Retinal pigment epithelial cell (primary cell): ENCODE measurements at regions not wholly inside any gene's neighbourhood (a gene's known extent, or its start where the extent isn't known, plus 50 kb on each side); places are given as distances from the start of the nearest gene placed in this dataset.

Source experiments
- DNase-seq: peaks from one replicate; pipeline ENCODE4 v3.0.0-alpha.2; 2010; ENCODE audit warnings: low read depth
- H3K4me3 ChIP-seq: 2 replicates; pipeline ENCODE4 v1.5.1; 2011; ENCODE audit warnings: mild to moderate bottlenecking, low read length, control low read depth, moderate library complexity
- TF ChIP-seq, protein P1 (sequence below): conservative IDR thresholded peaks from 2 replicates; pipeline ENCODE4 v1.5.1; 2011; ENCODE audit warnings: low read depth, low read length, control low read depth, inconsistent platforms

DNA sequence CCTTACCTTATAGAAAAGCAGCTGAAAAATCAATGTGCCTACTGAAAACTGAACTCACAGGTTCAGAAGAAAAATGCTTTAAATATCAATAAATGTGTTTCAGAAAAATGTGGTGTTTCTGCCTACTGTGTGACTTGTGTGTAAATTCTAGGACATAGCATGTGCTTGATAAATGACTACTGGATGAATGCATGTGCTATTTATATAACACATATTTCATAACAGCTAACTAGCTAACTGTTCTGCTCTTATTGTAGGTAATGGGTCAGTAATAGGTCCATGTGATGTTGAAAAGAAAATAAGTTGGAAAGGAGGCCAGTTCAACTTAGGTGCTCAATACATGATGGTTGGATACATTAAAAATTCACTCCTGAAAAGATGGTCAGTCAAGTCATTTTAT is 993.0 kb upstream of the LCORL start:
- TF ChIP-seq, protein P1, sequence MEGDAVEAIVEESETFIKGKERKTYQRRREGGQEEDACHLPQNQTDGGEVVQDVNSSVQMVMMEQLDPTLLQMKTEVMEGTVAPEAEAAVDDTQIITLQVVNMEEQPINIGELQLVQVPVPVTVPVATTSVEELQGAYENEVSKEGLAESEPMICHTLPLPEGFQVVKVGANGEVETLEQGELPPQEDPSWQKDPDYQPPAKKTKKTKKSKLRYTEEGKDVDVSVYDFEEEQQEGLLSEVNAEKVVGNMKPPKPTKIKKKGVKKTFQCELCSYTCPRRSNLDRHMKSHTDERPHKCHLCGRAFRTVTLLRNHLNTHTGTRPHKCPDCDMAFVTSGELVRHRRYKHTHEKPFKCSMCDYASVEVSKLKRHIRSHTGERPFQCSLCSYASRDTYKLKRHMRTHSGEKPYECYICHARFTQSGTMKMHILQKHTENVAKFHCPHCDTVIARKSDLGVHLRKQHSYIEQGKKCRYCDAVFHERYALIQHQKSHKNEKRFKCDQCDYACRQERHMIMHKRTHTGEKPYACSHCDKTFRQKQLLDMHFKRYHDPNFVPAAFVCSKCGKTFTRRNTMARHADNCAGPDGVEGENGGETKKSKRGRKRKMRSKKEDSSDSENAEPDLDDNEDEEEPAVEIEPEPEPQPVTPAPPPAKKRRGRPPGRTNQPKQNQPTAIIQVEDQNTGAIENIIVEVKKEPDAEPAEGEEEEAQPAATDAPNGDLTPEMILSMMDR: no peak
- no peak for DNase-seq
- H3K4me3 ChIP-seq: no peak overlapping the region

DNA sequence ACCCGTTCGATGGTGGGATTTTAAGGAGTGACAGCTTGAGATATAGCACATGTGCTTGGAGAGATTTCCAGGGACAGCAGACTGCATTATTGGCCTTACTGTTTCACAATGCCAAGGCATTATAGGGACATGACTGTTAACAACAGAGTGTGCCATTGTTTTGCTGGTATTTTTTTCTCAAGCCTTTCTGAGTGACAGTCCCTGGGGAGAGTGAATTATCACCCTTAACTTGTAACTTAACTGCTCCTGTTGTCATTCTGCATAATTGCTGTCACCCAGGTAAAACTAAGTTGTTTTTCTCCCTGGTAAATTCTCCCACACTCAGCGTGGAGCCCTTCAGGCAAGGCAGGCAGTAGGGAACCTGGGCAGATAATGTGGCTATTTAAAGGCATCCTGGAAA is 989.2 kb upstream of the LCORL start:
- TF ChIP-seq, protein P1: no peak
- DNase-seq: no peak
- no peak overlapping the region for H3K4me3 ChIP-seq

DNA sequence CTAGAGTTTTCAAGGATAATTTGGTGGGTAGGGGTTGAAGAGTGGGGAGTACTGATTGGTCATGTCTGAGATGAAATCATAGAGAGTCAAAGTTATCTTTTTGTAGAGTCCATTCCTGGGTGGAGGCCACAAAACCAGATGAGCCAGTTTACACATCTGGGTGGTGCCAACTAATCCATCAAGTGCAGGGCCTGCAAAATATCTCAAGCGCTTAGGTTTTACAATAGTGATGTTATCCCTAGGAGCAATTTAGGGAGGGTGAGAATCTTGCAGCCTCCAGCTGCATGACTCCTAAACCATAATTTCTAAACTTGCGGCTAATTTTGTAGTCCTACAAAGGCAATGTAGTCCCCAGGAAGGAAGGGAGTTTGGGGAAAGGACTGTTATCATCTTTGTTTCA is 988.3 kb upstream of the LCORL start:
- no peak for DNase-seq
- TF ChIP-seq, protein P1: no peak
- H3K4me3 ChIP-seq: no peak overlapping the region

DNA sequence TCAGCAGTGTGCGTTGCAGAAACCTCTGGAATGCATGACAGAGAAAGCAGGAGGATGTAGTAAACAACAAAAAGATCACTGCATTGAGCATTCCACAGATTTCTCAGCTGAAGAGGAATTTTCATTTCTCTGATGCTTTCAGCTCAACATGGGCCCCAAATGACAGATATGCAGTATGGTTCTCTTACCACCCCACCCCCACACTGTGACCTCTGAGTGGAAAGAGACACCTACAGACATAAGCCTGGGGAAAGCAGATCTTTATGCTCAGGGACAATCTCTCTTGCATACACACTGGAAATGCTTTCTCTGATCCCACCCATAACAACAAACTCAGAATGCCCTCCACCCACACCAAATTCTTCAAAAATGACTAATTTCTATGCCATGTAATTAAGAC is 983.7 kb upstream of the LCORL start:
- H3K4me3 ChIP-seq: no peak overlapping the region
- TF ChIP-seq, protein P1: no peak
- DNase-seq: peak; percentile 36

DNA sequence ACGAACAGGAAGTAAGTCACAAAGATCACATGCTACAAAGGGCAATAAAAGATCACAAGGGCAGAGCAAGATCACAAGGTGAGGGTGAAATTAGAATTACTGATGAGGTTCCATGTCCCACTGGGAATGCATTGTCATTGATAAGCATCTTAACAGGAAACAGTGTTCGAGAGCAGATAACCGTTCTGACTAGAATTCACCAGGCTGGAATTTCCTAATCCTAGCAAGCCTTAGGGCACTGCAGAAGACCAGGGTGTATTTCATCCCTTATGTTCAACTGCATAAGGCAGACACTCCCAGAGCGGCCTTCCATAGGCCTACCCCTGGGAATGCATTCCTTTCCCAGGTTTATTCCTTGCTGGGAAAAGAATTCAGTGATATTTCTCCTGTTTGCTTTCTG is 980.6 kb upstream of the LCORL start:
- DNase-seq: no peak
- no peak overlapping the region for H3K4me3 ChIP-seq
- TF ChIP-seq, protein P1: no peak

DNA sequence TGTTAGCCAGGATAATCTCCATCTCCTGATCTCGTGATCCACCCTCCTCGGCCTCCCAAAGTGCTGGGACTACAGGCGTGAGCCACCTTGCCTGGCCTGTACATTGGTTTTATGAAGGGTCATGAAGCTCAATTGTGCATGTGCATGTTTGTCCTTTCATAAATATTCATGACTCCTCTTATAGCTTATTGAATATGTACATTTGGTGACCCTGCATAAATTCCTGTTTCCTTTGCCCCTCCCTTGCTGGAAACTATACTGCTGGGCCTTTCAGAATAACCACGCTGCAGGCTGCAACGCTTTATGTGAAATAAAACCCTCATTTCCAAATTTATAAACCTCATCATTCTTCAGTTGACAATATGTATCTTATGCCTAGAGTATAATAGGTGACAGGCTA is 978.0 kb upstream of the LCORL start:
- TF ChIP-seq, protein P1: no peak
- no peak overlapping the region for H3K4me3 ChIP-seq
- DNase-seq: no peak

DNA sequence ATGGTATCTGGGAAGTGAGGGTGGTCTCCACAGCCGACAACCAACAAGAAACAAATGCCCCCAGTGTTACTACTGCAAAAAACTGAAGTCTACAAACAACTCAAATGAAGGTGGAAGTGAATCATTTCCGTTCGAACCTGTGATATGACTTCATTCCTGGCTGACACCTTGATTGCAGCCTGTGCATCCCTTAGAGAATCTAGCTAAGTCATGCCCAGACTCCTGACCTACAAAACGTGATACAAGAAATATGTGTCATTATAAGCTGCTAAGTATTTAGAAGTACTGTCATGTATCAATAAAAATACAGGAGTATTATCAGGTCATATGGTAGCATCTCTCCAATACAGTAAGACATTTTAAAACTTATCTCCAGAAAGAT is 959.7 kb upstream of the LCORL start:
- TF ChIP-seq, protein P1: no peak
- DNase-seq: no peak
- no peak overlapping the region for H3K4me3 ChIP-seq
